RWPE2 (cell line): ENCODE measurements at regions not wholly inside any gene's neighbourhood (a gene's known extent, or its start where the extent isn't known, plus 50 kb on each side); places are given as distances from the start of the nearest gene placed in this dataset.

Source experiments
- ATAC-seq: fragments of 200-7000 bp; cut with Tn5 transposase; 3 replicates; pipeline ENCODE4 v1.9.1; 2021; ENCODE audit warnings: low read depth
- DNase-seq: peaks from one replicate; pipeline ENCODE4 v3.0.0-alpha.2; 2020; ENCODE audit warnings: low spot score
- H3K27ac ChIP-seq: fragments of 450-650 bp; 2 replicates; pipeline ENCODE4 v1.5.1; 2017; ENCODE audit warnings: mild to moderate bottlenecking; ENCODE audit not compliant: poor library complexity, severe bottlenecking
- H3K27me3 ChIP-seq: fragments of 250-450 bp; sonication (Bioruptor Pico); 2 replicates; pipeline ENCODE4 v1.5.1; 2021; ENCODE audit warnings: mild to moderate bottlenecking, moderate library complexity; ENCODE audit not compliant: insufficient read depth, poor library complexity, severe bottlenecking
- H3K36me3 ChIP-seq: fragments of 250-450 bp; sonication (Bioruptor Pico); 2 replicates; pipeline ENCODE4 v1.5.1; 2020; ENCODE audit warnings: low read depth, mild to moderate bottlenecking, moderate library complexity
- H3K4me1 ChIP-seq: fragments of 250-450 bp; sonication (Bioruptor Pico); 2 replicates; pipeline ENCODE4 v1.5.1; 2021; ENCODE audit warnings: mild to moderate bottlenecking, moderate library complexity; ENCODE audit not compliant: insufficient read depth, poor library complexity, severe bottlenecking
- H3K4me3 ChIP-seq: fragments of 250-450 bp; sonication (Bioruptor Pico); 2 replicates; pipeline ENCODE4 v1.5.1; 2021; ENCODE audit warnings: mild to moderate bottlenecking, moderate library complexity; ENCODE audit not compliant: severe bottlenecking
- H3K9me3 ChIP-seq: fragments of 250-450 bp; sonication (Bioruptor Pico); 2 replicates; pipeline ENCODE4 v1.5.1; 2021; ENCODE audit warnings: mild to moderate bottlenecking, moderate library complexity; ENCODE audit not compliant: severe bottlenecking
- TF ChIP-seq, protein P1 (sequence below): fragments of 450-650 bp; IDR thresholded peaks from one replicate; pipeline ENCODE4 v1.5.1; 2017; ENCODE audit warnings: mild to moderate bottlenecking, moderate library complexity; ENCODE audit not compliant: poor library complexity, severe bottlenecking

DNA sequence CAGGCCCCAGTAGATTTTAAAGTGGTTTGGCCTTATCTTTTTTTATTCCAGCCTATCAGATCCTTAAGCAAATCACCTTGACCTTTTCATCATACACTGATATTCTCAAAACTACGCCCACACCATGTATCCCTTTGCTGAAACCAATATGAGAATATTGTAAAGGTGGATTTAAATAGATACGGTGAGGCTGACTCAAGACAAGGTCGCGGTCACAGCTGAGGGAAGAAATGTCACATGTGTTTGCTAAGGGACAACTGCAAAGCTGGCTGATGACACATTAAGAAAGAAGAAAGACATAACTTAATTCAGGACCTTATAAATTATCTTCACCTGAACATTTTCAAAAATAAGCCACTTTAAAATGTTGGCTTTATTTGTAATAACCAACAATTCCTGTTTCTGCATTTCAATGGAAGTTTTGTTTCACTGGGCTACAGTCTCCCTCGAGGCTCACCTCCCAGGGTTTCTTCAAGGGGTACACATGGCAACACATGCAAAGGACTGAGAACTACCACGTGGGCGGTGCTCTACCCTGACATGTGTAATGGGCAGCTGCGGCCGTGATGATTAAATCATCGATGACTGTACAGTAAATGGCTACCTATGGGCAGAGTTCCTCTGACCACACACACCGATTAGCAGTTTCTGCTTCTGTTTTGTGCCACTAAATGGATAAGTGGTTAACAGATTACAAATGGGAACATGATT lies 189.5 kb downstream of the SIPA1L2 start:
- Histone ChIP-seq H3K27ac (no peak overlapping the region), H3K4me1 (no peaks in the 10 kb centered on the region), H3K4me3 (no peak overlapping the region), H3K36me3 (no peaks in the 10 kb centered on the region), H3K9me3 (no peaks in the 10 kb centered on the region), H3K27me3 (no peaks in the 10 kb centered on the region)
- ATAC-seq (no peak), DNase-seq (no peak)
- TF ChIP-seq, protein P1, sequence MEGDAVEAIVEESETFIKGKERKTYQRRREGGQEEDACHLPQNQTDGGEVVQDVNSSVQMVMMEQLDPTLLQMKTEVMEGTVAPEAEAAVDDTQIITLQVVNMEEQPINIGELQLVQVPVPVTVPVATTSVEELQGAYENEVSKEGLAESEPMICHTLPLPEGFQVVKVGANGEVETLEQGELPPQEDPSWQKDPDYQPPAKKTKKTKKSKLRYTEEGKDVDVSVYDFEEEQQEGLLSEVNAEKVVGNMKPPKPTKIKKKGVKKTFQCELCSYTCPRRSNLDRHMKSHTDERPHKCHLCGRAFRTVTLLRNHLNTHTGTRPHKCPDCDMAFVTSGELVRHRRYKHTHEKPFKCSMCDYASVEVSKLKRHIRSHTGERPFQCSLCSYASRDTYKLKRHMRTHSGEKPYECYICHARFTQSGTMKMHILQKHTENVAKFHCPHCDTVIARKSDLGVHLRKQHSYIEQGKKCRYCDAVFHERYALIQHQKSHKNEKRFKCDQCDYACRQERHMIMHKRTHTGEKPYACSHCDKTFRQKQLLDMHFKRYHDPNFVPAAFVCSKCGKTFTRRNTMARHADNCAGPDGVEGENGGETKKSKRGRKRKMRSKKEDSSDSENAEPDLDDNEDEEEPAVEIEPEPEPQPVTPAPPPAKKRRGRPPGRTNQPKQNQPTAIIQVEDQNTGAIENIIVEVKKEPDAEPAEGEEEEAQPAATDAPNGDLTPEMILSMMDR: no peak

DNA sequence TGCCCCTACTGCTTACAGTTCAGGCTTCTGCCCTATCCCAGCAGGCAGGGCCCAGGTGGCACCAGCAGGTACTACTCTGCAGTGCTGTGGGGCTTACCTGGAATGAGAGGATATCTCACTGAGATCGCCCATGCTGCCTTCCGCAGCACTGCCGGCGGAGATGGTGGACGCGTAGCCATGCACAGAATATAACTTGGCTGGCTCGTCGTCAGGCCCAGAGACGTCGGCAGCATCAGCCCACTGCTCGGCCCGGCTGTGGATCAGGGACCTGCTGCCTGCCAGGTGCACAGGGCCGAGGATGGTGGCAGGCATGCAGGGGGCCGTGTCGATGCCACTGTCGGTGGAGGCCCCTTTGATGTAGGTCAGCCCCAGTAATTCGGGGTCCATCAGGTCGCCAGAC lies 190.9 kb downstream of the SIPA1L2 start:
- no peaks in the 10 kb centered on the region for H3K36me3 ChIP-seq
- no peaks in the 10 kb centered on the region for H3K27me3 ChIP-seq
- DNase-seq (no peak), ATAC-seq (no peak)
- TF ChIP-seq, protein P1: no peak
- no peak overlapping the region for H3K27ac ChIP-seq
- H3K4me3 ChIP-seq: no peak overlapping the region
- H3K9me3 ChIP-seq: no peaks in the 10 kb centered on the region
- no peaks in the 10 kb centered on the region for H3K4me1 ChIP-seq

DNA sequence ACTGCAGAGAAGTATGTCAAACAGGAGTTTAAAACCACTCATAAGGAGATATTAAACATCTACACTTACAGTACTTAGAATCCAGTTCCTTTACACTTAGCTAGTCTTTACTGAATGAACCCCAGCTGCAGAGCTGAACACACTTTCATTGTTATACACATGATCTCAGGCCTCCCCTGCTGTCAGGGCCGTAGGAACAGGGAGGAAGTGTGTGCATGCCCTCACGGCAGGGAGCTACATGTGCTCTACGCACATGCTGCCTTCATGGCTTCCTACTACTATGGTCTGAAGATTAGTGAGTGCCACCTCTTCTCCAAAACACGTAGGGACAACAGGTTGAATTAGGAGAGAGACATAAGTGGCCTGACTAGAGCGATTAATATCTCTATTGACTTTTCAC lies 191.5 kb downstream of the SIPA1L2 start:
- Histone ChIP-seq H3K9me3 (no peaks in the 10 kb centered on the region), H3K27me3 (no peaks in the 10 kb centered on the region), H3K4me3 (no peak overlapping the region), H3K36me3 (no peaks in the 10 kb centered on the region), H3K27ac (no peak overlapping the region), H3K4me1 (no peaks in the 10 kb centered on the region)
- ATAC-seq (no peak), DNase-seq (no peak)
- TF ChIP-seq, protein P1: no peak

DNA sequence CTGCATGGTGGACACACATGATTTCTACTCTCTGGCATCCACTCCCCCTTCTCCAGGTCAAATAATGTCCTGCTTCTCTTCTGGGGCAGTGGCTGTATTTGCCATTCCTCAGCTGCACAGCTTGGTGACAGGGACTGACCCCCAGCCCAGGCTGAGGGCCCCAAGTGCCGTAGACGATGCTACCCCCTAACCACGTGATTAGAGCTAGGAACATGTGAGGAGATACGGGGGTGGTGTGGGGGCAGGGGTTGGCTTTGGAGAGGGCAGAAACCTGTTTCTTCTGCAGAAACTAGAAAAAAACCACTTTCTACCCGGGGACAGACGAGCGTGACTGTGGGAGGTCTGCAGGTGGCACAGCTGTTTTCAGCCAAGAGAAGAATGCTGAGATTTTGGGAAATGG lies 192.4 kb downstream of the SIPA1L2 start:
- H3K27me3 ChIP-seq: no peaks in the 10 kb centered on the region
- H3K4me1 ChIP-seq: no peaks in the 10 kb centered on the region
- H3K36me3 ChIP-seq: no peaks in the 10 kb centered on the region
- H3K9me3 ChIP-seq: no peaks in the 10 kb centered on the region
- no peak overlapping the region for H3K4me3 ChIP-seq
- ATAC-seq (no peak), DNase-seq (no peak)
- H3K27ac ChIP-seq: no peak overlapping the region
- TF ChIP-seq, protein P1: no peak

DNA sequence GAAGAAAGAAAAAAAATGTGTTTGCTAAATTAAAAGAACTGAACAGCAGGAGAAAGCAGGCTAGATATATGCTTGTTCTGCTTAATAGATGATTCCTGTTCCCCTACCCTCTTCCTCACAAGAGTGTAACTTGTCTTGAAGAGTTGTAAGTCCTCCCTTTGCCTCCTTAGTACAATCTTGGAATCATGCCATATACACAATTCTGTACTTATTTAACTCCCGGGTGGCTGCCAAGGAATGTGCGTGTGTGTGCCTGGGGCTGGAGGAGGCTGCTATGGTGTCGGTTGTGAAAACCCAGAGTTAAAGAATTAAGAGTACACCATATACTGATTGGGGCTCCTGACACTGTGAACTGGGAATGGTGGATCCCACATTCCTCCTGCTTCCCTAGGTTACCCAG lies 194.2 kb downstream of the SIPA1L2 start:
- Histone ChIP-seq H3K27ac (no peak overlapping the region), H3K4me1 (no peaks in the 10 kb centered on the region), H3K27me3 (no peaks in the 10 kb centered on the region), H3K4me3 (no peak overlapping the region), H3K36me3 (no peaks in the 10 kb centered on the region), H3K9me3 (no peaks in the 10 kb centered on the region)
- ATAC-seq (no peak), DNase-seq (no peak)
- TF ChIP-seq, protein P1: no peak
